Endothelial cell of hepatic sinusoid (primary cell): ENCODE measurements at regions not wholly inside any gene's neighbourhood (a gene's known extent, or its start where the extent isn't known, plus 50 kb on each side); places are given as distances from the start of the nearest gene placed in this dataset.

Experiments used
- in situ Hi-C: cut with HindIII; loops from 2 replicates; pipeline ENCODE4 v1.10.0; 2017; ENCODE audit warnings: low sequenced_read_pairs

DNA sequence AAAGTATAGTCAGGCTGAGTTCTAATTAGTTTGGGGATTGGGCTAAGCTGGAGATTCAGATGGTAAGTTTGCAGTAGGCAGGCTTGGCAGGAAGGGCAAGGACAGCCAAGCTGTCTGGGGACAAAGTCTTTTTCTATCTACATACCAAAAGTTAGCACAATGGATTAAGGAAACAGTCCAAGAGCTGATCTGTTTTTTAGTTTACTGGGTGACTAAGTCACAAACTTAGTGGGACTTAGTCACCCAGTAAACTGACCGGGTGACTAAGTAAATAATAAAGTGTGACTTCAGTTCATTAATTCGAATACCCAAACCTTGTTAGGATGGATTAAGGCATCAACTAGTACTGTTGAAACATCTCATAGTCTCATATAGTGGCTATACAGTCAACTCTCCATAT lies 1386.0 kb upstream of the CELF4 start:
- in situ Hi-C loops: no loop called here

DNA sequence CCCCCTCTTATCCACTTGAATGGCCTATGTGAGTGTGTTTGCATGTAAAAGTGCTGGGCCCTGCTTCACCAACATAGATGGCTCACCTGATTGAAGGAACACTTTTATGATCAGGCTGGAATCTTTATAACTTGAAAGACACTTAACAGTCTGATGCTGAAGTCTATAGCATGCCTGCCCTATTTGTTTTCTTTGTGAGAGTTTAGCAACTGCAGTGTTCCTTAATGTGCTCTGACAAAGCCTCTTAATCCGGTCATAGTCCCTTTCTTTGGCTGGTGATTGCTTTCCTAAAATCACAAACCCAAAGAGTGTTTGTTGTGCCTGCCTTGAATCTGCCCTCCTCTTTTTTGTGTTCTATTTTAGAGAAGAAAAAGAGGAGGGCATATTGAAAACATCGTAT lies 1382.8 kb upstream of the CELF4 start:
- in situ Hi-C loops: no loop called here

DNA sequence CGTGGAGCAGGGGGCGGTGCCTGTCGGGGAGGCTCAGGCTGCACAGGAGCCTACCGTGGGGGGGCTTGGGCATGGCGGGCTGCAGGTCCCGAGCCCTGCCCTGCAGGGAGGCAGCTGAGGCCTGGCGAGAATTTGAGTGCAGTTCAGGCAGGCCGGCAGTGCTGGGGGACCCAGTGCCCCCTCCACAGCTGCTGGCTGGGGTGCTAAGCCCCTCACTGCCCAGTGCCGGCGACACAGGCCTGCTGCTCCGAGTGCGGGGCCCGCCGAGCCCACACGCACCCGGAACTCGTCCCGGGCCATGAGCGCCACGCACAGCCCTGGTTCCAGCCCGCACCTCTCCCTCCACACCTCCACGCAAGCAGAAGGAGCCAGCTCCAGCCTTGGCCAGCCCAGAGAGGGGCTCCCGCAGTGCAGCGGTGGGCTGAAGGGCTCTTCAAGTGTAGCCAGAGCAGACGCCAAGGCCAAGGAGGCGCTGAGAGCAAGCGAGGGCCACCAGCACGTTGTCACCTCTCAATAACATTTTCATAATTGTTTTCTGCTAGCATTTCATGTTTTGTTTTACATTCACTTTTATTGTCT lies 1378.9 kb upstream of the CELF4 start:
- in situ Hi-C loops: no loop called here

DNA sequence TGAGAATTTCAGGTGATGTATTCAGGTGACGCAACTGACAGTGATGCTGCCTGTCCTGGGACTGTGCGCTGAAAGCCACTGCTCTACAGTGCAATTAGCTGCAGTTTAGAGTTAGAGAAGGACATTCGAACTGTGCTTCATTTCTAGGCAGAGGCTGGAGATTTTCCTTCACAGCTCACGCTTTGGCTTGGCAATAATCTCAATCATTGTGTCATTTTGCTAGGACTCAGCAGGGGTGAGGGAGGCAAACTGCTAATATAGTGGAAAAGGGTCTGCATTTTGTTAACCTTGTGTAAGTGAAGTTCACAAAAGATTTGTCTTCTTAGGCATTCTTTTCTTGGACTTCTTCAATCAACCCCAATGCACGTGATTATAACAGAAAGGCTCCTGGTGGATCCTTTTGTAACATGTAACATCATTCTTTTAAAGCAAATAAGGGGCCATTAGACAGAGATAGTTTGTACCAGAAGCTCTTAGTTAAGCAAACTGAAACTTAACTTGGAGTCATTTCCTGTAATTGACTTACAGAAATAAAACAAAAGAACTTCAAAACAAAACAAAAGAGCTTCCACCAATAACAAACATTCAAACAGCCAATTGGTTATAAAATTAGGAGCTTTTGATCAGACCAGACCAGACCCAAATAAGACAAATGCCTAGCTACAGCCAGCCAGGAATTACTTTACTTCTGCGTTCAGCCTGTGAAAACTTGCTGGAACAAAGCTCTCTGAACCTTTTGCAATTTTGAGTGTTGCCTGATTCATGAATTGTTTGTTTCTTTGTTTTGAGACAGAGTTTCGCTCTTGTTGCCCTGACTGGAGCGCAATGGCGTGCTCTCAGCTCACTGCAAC lies 1376.3 kb upstream of the CELF4 start:
- in situ Hi-C loops: no loop called here

DNA sequence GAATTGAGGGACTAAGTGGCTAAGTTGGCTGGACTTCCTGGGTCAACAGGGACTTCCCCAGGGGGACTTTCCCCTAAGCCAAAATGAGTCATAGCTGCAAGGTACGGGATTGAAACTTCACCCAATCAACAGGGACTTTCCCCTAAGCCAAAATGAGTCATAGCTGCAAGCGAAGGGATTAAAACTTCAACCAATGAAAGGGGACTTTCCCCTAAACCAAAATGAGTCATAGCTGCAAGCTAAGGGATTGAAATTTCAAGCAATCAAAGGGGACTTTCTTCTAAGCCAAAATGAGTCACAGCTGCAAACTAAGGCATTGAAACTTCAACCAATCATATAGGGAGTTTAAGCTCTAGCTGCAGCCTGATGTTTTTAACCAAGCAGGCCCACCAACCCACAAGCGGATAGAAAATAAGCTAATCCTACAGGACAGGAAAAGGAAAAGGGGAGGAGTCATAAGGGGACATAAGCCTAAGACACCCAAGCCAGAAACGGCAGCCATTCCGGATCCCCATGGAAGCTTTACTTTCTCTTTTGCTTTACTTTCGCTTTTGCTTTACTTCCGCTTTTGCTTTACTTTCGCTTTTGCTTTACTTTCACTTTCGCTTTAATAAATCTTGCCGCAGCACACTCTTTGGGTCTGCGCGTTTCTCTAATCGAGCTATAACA lies 1375.4 kb upstream of the CELF4 start:
- in situ Hi-C loops: no loop called here

DNA sequence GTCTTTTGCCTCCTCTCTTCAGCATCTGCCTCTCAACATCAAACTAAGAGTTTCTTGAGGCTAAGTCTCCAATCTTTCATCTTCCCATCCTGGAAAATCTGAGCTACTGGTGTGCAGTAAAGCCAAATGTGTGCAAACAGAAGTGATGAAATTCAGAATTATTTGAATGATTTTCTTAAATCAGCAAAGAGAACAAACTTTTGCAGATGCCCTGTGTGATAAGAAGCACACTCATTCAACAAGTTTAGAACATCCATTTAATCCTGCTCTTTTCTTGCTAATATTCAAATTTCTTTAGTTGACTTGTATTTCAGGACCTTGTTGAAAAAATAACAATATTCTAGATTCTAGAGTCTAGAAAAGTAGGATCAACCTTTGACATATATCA lies 1374.9 kb upstream of the CELF4 start:
- in situ Hi-C loops: no loop called here

DNA sequence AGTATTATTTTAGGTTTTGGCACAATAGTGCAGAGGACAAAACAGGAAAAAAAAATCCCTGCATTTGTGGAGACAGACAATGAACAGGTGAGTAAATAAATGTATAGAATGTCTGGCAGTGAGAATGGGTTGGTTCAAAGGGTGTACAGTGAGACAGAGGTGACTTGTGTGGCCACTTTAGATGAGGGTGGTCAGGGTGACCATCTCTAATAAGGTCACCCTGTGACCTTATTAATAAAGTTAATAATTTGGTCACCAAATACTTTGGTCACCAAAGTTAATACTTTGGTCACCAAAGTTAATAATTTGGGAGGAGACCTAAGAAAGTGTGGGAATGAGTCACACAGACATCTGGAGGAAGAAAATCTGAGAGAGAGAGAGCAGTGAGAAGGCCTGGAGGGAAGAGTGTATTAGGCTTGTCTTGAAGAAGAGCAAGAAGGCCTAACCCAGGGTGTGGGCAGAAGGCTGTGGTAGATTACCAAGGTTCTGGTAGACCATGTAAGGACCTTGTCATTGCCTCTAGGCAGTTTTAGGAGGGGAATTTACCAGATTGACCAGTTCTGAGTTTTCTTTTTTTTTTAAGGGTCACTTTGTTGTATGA lies 1368.4 kb upstream of the CELF4 start:
- in situ Hi-C loops: no loop called here

DNA sequence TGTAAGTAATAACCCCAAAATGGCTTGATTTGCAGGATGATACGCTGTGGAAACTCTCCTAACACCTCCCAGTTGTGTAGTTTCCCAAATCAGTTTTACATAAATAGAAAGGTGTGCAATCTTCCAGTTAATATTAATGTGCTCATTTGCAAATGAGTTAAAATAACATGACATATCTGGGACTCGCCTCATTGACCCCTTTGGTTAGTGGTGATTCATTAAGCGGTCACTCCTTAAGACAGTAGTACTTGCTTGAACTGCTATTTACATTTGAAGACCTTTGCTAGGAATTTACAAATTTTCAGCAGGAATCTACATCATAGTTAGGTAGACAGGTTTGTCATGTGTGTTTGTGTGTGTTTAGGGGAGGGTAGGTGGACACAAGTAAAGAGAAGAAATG lies 1367.7 kb upstream of the CELF4 start:
- in situ Hi-C loops: no loop called here

DNA sequence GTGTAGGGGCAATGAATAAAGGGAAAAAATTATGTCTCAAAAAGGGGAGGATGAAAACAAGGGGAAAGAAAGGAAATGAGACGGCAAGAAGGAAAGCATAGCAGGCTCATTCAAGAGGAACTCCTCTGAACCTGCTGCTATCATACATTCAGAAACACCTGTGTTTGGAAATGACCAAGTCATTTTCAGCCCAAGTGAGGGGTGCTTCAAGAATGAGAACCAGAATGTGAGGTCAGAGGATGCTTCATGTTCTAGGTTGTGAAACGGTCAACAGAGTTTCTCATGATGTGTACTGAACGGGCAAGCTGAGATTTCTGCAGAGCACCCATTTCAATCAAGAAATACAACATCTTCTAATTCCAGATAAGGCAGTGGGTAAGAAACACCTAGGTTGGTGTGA lies 1367.2 kb upstream of the CELF4 start:
- in situ Hi-C loops: no loop called here

DNA sequence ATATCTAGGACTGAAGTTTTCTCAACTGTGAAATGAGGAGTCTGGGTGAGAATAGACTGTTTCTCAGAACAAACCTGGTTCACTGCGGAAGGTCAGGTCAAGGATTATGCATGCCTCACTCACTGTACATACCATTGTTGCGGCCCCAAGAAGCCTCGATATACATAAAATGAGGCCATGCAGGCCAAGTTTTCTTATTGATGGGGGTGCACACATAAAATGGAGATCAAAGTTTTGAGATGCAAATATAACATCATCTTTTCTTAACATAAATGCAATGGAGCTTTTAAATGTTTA lies 1366.1 kb upstream of the CELF4 start:
- in situ Hi-C loops: no loop called here

DNA sequence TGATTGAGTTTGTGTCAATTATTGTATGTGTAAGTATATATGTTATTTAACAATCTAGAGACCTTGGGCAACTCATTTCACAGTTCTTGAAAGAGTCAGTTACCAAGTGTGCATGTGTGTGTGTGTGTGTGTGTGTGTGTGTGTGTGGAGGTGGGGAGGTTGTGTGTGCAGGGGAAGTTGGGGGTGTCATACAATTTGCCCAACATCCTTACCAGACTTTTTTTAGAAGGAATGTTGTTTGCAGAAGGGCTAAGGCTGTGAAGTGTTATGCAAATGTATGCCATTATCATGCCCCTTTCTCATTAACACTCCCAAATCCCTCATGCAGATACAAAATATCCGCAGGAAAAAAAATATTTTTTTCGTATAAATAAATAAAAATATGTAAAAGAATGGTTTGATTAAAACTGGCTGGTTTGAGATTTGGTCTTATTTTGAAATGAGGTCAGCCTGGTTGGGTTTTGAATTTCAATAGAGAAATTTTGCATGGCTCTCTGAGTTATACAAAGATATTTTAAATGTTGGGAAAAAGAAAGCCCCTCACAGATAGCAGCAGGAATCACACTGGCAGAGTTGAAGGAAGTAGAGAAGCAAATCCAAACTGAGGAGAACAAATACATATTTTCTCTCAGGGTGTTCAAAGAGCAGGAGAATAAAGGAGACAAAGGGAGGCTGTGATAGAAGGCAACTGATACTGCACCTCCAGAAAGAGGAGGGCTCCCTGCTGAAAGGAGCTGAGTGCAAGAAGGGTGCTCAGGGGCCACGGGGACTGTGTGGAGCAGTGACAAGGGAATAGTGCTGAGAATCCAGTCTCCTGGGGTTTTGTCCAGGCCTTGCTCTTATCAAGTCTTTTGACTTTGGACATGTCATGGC lies 1365.5 kb upstream of the CELF4 start:
- in situ Hi-C loops: no loop called here

DNA sequence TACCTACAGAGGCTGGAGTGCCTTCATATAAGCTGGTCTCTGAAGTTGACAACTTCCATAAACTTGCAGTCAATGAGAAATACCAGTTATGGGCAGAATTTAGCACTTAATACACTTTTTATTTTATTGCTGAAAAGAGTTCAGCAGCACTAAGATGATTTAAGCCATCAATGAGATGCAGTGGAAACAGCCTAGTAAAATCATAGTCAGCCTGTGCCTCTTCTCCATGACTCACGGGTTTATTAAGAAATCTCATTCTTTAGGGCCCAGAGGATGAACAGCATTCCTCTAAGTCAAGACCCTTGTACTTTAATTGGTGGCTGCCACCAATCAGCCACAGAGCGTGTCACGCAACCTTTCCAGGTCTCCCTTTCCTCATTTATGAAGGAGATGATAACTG lies 1357.9 kb upstream of the CELF4 start:
- in situ Hi-C loops: no loop called here

DNA sequence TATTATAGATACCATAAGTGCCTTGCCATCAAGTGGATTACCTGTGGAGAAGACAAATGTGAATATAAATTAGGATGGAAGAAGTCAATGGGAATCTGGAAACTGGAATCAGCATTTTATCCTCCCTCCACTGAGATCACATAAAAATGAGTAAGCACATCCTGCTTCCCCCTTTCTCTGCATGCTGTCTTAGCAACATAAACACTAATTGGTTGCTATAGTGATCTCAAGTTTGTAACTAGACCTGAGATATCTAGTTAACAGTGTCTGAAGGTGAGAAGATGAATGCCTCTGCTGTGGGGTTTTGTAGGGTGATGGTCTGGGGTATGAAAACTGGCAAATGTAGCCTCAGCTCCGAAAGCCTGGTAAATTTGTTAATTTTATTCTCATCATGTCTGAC lies 1357.5 kb upstream of the CELF4 start:
- in situ Hi-C loops: no loop called here

DNA sequence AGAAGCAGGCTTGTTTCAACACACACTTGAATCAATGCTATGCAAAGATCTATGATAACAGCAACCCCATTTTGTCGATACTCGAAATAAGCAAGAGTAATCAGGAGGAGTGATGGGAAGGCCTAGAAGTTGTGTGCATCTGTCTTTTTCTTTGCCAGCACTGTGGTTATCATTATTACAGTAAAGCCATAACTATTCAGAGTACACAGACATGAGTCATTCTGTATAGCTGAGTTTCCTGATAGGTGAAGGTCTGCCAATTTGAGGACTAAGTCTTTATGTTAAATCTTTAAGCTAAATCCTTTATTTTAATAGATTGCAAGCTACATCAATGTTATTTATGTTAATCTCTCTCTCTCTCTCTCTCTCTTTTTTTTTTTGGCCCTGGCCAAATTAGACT lies 1344.4 kb upstream of the CELF4 start:
- in situ Hi-C loops: no loop called here

DNA sequence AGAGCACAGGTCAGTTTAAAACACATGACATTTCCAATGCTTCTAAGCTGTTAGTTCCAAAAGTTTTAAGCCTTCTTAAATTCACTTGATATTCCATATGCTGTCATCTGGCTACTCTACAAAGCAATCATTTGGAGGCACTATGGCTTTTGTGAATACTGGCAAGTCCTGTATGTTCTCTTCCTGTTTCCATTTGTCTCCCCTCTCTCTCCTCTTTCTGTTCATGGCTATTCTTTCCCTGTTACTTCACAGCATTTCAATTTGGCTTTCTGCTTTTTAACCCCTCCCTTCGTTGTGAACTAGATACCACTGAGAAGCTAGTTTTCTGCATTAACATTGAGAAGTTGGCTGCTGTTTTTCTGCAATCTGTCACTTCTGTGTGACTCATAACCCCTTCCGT lies 1337.2 kb upstream of the CELF4 start:
- in situ Hi-C loops: no loop called here

DNA sequence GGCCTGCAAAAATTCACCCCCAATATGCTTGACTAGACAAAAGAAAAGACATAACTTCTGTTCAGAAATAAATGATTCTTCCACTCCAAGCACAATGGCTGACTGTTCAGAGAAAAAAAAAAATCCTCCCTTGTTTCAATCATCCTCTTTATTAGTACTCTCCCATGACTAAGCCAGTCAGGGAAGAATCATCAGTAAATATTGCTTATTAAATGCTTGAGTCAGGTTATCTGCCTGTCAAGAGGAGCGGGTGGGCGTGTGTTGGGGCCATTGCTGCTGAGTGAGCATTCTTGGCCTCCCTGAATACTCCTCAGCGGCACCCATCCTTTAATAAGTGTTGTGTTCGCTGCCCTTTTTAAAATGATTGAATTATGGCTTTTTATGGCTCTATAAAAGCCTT lies 1334.8 kb upstream of the CELF4 start:
- in situ Hi-C loops: no loop called here

DNA sequence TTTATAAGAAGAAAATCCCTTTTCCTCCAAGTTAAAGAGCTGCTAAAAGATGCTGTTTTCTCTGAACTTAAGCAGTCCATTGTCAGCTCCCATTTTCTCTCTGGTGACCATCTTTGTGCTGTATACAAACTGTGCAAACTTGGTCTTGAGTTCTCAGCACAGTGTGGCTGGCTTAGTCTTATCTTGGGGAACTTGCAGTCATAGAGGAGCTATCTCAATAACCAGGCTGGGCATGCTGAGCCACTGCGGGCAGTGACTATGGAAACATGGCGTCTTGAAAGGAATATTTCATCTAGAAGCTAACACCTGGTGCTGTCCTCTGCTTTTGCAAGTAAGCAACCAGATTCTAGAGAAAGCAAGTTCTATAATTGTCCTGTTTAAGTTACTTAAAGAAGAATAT lies 1334.4 kb upstream of the CELF4 start:
- in situ Hi-C loops: no loop called here

DNA sequence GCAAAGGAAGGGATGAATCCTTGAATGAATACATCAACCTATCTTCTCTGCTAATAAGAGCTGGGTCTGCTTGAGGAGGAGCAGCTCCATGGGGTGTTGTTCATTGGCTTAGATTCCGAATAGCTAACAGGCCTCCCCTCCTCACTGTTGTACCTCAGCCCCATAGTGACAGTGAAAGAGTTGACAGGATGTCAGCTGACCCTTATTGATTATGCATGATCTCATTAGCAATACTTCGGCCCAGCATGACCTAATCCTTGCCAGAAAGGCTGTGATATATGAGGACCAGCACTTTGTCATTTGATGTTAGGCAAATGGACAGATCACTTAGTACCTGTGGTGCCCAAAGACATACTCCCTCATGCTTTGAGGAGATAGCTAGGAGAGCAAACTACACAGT lies 1333.7 kb upstream of the CELF4 start:
- in situ Hi-C loops: no loop called here

DNA sequence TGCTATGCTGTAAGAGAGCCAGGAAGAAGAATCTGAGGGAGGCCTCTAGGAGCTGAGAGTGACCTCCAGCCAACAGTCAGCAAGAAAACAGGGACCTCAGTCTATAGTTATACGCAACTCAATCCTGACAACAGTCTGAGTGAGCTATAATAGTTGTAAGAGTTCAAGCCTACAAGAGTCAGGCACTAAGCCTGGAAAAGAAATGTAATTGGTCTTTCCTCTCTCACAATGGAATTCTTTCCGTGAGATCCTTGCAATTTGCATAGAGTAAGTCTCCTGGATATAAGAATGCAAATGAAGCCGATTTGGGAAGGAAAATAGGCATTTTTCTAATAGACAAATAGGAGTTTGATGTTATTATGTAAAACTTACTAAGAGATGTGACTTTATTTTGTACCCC lies 1332.6 kb upstream of the CELF4 start:
- in situ Hi-C loops: no loop called here

DNA sequence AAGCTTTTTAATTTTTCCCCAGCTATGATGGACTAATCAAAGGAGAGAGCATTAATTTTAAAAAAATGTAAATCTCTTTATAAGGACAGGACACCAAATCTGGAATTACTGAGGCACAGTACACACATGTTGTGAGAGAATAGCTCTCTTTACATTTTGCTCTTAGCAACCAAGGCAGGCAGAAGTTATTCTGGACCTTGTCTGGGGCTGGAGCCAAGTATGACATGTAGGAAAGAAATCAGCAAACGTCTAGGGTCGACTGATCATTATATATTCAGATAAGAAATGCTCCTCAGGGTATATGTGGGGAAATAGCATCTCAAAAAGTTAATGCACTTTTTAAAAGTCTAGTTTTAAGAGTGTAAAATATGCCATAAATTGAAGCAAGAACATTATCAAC lies 1330.0 kb upstream of the CELF4 start:
- in situ Hi-C loops: no loop called here

DNA sequence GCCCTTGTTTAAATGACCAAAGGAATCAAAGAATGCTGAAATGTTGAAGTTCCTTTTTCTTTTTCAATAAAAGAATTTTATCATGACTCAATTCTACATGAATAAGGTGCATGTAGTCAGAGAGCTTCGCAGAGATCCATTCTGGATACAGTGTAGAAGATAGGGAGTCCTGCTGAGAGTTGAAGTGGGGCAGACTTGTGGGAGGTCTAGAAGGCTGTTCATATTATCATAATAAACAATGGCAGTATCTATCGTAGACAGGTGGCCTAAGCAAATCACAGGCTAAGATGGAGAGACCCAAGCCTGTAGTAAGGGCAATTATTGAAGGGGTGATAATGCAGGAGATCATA lies 1322.0 kb upstream of the CELF4 start:
- in situ Hi-C loops: no loop called here
